ENCODE measurements at regions not wholly inside any gene's neighbourhood (a gene's known extent, or its start where the extent isn't known, plus 50 kb on each side); places are given as distances from the start of the nearest gene placed in this dataset.

GRCh38 chr5:135203019-135203418 lies 169.0 kb upstream of the PITX1 start:
- CTCF ChIA-PET = no interaction called here
- no peak for DNase-seq (ENCODE audit: extremely low spot score)
- POLR2A ChIA-PET = no interaction called here
- TF ChIP-seq PKNOX1 (IDR thresholded peaks at IDR 0.05) (no peak), L3MBTL2 (conservative IDR thresholded peaks at IDR 0.05) (no peak), CTBP1 (IDR thresholded peaks at IDR 0.05; ENCODE audit: borderline replicate concordance) (no peak), TARDBP (IDR thresholded peaks at IDR 0.05) (no peak), FOXM1 (IDR thresholded peaks at IDR 0.05; ENCODE audit: borderline replicate concordance) (no peak), ELF4 (IDR thresholded peaks at IDR 0.05) (no peak), FOXA1 (IDR thresholded peaks at IDR 0.05) (no peak), ZNF384 (IDR thresholded peaks at IDR 0.05) (no peak), NFRKB (IDR thresholded peaks at IDR 0.05) (no peak), LEF1 (IDR thresholded peaks at IDR 0.05; ENCODE audit: borderline replicate concordance) (no peak), SP1 (IDR thresholded peaks at IDR 0.05) (no peak), FOXK2 (IDR thresholded peaks at IDR 0.05) (no peak), BHLHE40 (IDR thresholded peaks at IDR 0.05; ENCODE audit: borderline replicate concordance) (no peak), HDGF (IDR thresholded peaks at IDR 0.05; ENCODE audit: borderline replicate concordance) (no peak), SUZ12 (IDR thresholded peaks at IDR 0.05) (no peak), ARNT (IDR thresholded peaks at IDR 0.05) (no peak)

- CTCF ChIA-PET = no interaction called here
- POLR2A ChIA-PET = no interaction called here
- DNase-seq (ENCODE audit: extremely low spot score) = no peak
- TF ChIP-seq BHLHE40 (IDR thresholded peaks at IDR 0.05; ENCODE audit: borderline replicate concordance) (no peak), SUZ12 (IDR thresholded peaks at IDR 0.05) (no peak), CTBP1 (IDR thresholded peaks at IDR 0.05; ENCODE audit: borderline replicate concordance) (no peak), L3MBTL2 (conservative IDR thresholded peaks at IDR 0.05) (no peak), FOXA1 (IDR thresholded peaks at IDR 0.05) (no peak), ELF4 (IDR thresholded peaks at IDR 0.05) (no peak), PKNOX1 (IDR thresholded peaks at IDR 0.05) (no peak), FOXM1 (IDR thresholded peaks at IDR 0.05; ENCODE audit: borderline replicate concordance) (no peak)
These were observed 165.9 kb upstream of the PITX1 start for GRCh38 chr5:135199919-135200318.

GRCh38 chr5:135196483-135196882 lies 162.5 kb upstream of the PITX1 start:
- POLR2A ChIA-PET = no interaction called here
- CTCF ChIA-PET = interaction anchor here (0.8 kb wide), 1 partner anchor 9 kb away, joined by 3 read pairs; no protein-coding TSS in a partner anchor
- no peak for DNase-seq (ENCODE audit: extremely low spot score)
- TF ChIP-seq FOXM1 (IDR thresholded peaks at IDR 0.05; ENCODE audit: borderline replicate concordance) (no peak), FOXK2 (IDR thresholded peaks at IDR 0.05) (no peak), LEF1 (IDR thresholded peaks at IDR 0.05; ENCODE audit: borderline replicate concordance) (no peak), PKNOX1 (IDR thresholded peaks at IDR 0.05) (no peak), ELF4 (IDR thresholded peaks at IDR 0.05) (no peak)

GRCh38 chr5:135195270-135195608 lies 161.2 kb upstream of the PITX1 start:
- ChIA-PET CTCF (no interaction called here), POLR2A (no interaction called here)
- TF ChIP-seq ZNF384 (IDR thresholded peaks at IDR 0.05) (no peak), BHLHE40 (IDR thresholded peaks at IDR 0.05; ENCODE audit: borderline replicate concordance) (no peak), SP1 (IDR thresholded peaks at IDR 0.05) (no peak), ARNT (IDR thresholded peaks at IDR 0.05) (no peak), TARDBP (IDR thresholded peaks at IDR 0.05) (no peak), FOXM1 (IDR thresholded peaks at IDR 0.05; ENCODE audit: borderline replicate concordance) (no peak), ELF4 (IDR thresholded peaks at IDR 0.05) (no peak), L3MBTL2 (conservative IDR thresholded peaks at IDR 0.05) (no peak), FOXK2 (IDR thresholded peaks at IDR 0.05) (no peak), NFRKB (IDR thresholded peaks at IDR 0.05) (no peak), PKNOX1 (IDR thresholded peaks at IDR 0.05) (no peak), SUZ12 (IDR thresholded peaks at IDR 0.05) (no peak), LEF1 (IDR thresholded peaks at IDR 0.05; ENCODE audit: borderline replicate concordance) (no peak), CTBP1 (IDR thresholded peaks at IDR 0.05; ENCODE audit: borderline replicate concordance) (no peak), FOXA1 (IDR thresholded peaks at IDR 0.05) (no peak)
- DNase-seq (ENCODE audit: extremely low spot score) = no peak

- ChIA-PET POLR2A (no interaction called here), CTCF (interaction anchor here (0.6 kb wide), 1 partner anchor 287 kb away, joined by 8 read pairs; no protein-coding TSS in a partner anchor)
- DNase-seq (ENCODE audit: extremely low spot score) = no peak
- TF ChIP-seq TARDBP (IDR thresholded peaks at IDR 0.05) (no peak), SP1 (IDR thresholded peaks at IDR 0.05) (no peak), FOXK2 (IDR thresholded peaks at IDR 0.05) (no peak), ELF4 (IDR thresholded peaks at IDR 0.05) (no peak), ARNT (IDR thresholded peaks at IDR 0.05) (no peak), SUZ12 (IDR thresholded peaks at IDR 0.05) (no peak), NFRKB (IDR thresholded peaks at IDR 0.05) (no peak), FOXM1 (IDR thresholded peaks at IDR 0.05; ENCODE audit: borderline replicate concordance) (no peak), L3MBTL2 (conservative IDR thresholded peaks at IDR 0.05) (no peak), ZNF384 (IDR thresholded peaks at IDR 0.05) (no peak), BHLHE40 (IDR thresholded peaks at IDR 0.05; ENCODE audit: borderline replicate concordance) (no peak), HDGF (IDR thresholded peaks at IDR 0.05; ENCODE audit: borderline replicate concordance) (no peak), LEF1 (IDR thresholded peaks at IDR 0.05; ENCODE audit: borderline replicate concordance) (no peak), PKNOX1 (IDR thresholded peaks at IDR 0.05) (no peak), FOXA1 (IDR thresholded peaks at IDR 0.05) (no peak)
These were observed 160.7 kb upstream of the PITX1 start for GRCh38 chr5:135194573-135195269.

Data from HEK293T (cell line).